ENCODE measurements at regions not wholly inside any gene's neighbourhood (a gene's known extent, or its start where the extent isn't known, plus 50 kb on each side); places are given as distances from the start of the nearest gene placed in this dataset.

DNA sequence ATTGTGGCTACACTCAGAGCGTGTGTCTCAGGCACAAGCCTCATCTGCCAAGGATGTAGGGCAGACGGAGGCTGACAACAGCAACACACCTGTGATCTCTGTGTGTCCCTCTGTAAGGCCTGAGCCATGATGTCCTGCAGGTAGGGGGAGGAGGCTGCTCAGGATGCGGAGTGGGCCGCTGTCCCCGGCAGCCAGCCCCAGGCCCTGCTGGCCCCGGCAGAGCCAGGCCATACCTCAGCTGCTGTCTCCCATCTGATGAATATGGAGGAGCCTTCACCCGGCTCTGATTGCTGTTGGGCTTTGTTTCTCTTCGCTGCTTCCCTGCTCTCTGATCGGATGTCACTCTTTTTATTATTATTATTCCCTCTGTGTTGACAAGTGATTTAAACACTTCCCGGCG, 83.6 kb upstream of the NCAM1 start:
- DNase-seq = peak; percentile 50

DNA sequence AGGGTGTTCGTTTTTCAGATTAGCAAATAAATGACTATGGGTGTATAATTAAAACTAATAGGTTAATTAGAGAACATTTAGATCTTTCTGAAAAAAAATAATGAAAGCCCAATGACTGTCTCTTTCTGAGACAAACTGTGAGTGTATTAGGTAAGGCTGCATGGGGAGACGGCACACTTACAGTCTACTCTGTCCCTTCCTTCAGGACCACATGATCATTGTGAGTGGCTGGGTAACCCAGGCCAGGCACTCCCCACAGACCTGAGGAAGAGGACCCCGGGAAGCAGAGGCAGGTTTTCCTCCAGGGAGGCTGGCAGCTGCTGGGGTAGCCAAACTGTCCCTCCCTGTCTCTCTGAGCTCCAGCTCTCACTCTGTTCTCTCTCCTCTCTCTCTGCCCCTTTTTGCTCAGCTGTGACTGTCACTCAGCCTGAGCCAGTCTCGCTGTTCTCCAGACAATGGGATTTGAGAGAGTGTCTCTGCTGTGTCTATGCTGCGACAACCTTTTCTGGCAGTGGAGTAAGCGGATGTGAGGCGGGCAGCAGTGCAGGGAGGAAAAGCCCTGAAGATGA, 83.1 kb upstream of the NCAM1 start:
- peak; percentile 66 for DNase-seq

DNA sequence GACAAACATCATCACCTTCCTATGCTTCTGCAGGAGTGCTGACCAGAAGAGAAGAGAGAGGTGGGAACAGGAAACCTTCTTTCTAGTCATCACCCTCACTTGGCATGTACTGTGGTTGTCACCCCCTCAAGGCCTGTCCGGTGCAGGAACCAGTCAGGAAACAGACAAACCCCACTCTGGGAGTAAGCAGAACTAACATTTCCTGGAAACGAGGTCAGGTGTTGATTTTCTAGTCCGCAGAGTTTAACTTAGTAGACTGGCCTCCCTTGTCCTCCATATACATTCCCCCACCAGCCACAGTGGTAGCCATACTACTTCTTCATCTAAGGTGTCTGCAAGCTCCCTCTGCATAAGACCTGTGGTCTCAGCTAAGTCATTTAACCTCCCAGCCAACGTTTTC, 80.7 kb upstream of the NCAM1 start:
- no peak for DNase-seq

DNA sequence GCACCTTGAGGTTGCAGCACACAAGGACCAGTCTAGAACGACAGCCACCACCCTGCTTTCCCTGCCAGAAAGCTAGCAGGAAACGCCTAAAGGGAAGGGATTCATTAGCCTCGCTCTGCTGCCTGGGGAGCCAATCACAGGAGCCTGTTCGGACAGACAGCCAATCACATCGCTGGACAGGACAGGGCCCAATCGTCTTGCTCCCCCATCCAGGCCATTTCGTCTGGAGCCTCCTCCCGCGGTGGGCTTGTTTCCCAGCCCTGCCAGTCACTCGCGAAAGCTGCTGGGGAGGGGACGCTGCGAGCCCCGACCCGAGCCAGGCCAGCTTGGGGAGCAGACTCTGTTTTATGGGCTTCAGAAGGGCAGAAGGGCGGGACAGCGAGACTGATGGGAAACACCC, 79.8 kb upstream of the NCAM1 start:
- peak; percentile 94 for DNase-seq

DNA sequence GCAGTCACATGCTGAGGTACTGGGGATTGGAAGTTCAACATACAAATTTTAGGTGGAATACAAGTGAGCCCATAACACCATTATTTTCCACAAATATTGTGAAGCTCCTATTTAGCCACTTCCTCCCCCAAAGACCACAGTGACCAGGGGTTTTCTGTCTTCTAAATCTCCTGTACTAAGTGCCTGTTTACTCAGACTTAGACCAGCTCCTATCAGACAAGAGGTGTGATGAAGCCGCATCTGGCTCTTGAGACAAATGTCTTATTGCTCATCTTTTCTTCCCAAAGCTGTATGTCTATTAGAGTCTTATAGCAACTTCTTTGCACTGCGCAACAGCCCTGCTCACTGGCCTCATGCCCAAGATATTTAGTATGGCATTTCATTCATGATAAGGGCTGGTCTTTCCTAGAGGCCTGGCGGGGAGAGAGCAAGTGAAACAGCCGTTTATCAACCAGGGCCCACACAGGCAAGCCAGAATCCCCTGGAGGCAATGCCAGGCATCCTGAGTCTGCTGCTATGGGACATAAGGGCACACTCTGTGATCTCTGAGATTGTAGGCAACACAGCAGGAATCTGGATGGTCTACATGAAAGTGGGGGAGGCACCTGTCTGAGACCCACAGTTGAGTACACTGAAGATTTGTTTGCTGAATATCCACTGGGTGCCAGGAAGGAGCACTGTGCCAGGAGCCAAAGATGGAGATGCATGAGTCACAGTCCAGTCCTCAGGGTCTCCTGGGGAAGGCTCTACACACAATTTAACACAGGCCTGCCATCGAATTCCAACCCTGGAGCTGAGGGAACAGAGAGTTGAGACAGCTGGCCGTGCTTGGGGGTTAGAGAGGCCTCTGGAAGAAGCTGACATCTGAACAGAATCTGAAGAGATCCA, 78.5 kb upstream of the NCAM1 start:
- no peak for DNase-seq

DNA sequence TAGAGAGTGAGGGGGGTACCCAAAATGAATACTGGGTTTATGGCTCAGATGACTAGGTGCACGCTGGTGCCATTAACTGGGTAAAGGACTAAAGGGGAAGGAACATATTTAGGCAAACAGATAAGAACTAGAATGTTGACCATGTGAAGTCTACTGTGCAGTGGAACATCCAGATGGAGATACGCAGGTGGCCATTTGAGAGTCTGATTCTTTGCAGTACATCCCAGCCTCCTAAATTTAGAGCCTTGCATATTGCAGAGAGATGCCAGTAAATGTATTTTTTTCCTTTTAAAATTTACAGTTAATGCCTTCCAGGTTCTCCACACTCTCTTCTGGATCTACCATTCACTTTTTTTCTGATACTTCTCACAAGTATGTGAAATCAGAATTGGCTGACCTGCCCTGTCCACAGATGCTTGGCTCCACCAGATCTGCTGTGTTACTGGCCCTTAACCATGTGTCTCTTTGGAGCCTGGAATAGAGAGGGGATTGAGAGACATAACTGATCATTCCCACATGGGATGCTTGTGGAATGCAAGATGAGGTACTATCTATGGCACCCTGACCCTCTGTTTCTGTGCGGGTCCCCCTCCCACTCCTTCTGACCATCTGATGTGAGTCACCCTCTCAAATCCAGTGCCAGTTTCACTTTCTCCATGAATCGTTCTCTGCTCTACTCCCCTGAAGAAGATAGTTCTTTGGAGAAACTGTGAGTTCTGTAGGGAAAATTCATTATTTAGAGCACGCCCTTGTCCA, 77.0 kb upstream of the NCAM1 start:
- DNase-seq = no peak

DNA sequence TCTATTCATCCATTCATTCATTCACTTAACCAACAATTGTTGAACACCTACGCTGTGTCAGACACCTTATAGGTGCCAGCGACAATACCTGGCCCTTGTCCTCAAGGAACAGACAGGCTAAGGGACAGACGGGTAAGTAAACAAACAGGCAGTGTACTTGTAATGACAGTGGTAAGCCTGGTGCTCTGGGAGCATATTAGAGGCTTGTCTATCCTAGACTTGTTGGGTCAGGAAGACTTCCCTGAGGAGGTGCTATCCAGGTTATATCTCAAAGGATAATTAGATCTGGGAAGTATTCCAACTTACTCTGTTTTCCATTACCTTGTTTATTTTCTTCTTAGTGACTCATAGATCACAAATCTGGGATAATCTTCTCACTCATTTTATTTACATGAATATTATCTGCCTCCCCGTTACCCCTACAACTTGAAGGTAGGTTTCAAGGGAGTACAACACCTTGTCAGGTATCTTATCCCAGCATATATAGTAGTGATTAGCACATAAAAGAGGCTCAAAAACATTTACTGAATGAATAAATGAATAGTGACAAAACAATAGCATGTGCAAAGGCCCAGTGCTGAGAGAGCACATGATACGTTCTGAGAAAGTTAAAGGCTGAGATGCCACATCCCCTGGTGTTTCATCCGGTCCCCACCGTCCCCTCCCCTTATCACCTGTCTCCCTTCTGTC, 75.3 kb upstream of the NCAM1 start:
- DNase-seq = no peak

DNA sequence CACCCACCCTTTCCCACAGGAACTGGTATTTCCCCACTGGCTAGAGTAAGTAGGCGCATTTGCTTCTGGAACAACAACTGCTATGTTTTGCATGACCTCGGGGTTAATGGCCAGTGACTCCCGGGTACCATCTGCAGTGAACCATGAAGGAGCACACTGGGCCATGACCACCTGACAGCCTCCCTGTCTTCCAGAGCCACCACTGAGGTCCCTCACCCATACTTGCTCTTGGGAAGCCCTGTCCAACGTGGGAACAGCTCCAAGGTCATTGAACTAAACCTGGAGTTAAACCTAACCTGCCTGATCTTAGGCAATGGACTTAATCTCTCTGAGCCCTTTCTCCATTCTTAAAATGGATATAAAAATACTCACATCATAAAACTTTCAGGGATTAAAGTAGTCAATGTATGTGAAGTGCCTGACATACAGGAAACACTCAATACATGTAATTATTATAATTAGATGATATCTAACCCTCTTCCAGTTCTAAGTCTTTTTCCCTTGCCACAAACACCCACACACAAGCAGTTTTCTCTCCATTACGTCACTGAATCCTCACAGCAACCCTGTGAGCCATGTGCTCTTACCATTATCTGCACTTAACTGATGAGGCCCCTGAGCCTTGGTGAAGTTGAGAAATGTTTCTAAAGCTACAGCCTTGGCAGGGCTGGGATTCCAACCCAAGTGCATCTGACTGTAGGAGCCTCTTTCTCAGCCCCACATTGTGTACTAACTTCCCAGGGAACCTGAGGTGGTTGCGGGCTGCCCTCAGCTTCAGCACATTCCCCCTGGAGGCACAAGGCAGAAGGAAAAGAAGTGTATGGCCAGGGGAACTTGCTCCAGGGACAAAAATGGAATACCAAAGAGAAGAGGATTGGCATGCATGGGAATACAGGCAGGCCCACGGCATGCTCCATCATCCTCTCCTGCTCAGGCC, 74.5 kb upstream of the NCAM1 start:
- DNase-seq = no peak

DNA sequence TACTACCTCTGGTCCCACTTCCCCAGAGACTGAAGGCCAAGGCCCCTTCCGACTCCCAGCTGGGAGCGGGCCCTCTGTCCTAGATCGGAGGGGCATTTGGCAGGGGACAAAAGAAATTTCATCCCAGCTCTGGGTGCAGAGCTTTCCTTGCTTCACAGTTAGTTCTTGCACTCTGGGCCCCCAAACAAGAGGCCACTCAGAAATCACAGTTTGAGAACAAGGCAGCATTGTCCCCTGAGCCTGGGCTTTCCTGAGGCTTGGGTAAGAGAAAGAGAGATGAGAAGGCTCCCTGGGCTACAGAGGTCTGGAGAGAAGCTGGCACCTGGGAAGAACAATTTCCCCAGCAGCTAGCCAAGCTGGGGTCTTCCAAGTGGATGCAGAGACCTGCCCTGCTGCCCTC, 71.8 kb upstream of the NCAM1 start:
- DNase-seq = no peak

DNA sequence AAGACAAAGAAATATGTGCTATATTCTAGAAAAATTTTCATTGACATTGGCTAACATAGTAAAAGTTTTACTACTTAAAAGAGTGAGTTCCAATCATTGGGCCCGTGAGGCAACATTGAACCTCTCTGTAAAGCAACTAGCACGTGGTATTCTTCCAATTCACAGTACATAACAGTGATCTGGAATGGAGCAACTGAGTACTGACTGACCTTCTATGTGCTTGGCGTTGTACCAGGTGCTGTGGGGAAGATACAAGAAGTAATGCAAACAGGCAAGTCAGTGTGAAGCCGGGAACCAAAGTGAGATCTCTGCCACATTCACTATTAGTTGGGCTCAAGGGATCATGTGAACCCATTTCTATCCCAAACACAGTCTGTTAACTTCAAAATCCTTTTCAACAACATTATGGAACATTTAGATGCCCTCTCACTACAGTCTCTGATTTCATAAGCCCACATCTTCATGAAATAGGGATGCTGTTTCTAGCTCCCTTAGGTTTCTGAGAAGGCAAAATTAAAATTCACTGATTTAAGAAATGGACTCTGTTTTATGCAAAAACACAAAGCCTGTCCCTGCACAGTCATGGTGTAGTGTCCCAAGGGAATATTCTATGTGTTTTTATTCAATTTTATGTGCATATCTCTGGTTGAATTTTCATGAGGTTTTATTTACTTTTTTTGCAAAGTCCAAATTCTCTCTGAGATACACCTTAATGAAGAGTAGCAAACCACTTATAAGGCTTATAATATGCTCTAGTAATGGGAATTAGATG, 61.8 kb upstream of the NCAM1 start:
- no peak for DNase-seq

DNA sequence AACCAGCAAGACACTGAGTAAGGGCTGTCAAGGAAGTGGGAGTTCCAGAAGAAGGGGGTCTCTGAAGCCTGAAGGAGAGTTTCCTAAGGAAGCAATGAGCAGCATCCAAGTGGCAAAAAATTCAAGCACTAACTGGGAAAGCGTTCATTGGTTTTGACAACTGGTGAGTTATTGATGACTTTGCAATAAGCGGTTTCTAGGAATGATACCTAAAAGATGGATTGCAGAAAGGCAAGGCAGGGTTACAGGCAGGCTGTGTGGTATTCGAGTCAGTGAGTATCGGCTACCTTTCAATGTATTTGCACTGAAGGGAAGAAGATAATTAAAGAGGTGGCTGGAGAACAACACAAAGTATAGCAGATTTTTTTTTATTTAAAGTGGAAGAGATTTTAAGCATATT, 59.3 kb upstream of the NCAM1 start:
- no peak for DNase-seq

DNA sequence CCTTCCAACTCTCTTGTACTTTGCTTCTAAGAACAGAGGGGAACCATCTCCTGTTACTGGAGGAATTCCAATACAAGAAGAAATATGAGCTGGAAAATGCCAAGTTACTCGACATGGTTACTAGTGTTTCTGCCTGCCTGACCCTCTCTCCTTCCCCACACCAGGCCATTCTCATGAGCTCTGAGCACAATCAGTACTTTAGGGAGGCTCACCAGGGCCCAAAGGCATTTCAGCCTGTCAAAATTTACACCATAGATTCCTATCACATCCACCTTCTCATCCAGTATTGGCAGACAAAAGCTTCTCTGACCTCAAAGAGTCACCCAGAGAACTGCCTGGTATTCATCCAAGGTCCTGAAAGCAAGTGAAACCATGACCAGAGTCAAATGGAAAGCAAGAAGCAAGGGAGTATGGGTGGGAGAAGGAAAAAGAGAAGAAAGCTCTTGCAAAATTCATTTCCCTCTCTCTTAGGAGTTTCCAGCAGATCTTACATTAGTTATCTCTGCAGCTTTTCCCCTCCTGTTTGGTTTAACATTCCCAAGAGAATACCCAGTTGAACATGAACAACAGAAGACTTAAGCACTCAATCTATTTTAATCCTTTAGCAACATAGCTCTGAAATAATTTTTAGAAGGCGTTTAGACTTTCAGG, 58.7 kb upstream of the NCAM1 start:
- DNase-seq = no peak

DNA sequence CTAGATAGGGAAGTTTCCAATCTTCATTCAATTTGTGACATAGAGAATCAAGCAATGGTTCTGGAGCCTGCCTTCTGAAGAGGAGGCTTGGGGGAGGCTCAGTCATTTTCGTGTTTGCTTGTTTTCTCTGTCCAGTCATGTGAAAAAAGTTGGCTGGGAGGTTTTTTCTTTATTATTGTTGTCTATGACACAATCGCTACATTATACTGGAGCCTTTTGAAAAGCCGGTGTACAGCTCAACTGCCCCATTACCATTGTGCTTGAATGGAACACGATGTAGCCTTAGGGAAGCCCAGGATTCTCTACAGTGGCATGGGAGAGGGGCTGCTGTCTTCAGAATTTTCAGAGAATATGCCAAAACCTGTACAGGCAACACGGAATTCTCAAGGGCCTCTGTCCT, 57.9 kb upstream of the NCAM1 start:
- peak; percentile 51 for DNase-seq

DNA sequence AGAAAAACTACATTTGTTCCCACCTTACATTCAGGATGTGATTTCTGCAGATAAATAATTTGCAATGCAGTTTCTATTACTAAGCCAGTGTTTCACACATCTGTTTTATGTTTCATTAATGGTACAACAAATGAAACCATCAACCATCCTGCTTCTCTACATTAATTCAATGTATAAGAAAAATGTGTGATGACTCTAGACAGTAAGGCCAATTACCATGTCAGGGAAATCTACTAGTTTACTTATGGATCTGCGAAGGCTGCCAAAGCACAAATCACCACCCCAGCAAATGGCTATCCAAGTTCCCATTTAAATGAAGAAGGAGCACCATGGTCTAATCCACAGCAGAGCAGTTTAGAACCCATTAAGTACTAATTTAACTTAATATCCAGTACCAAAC, 50.1 kb upstream of the NCAM1 start:
- DNase-seq = no peak
